ENCODE measurements at regions not wholly inside any gene's neighbourhood (a gene's known extent, or its start where the extent isn't known, plus 50 kb on each side); places are given as distances from the start of the nearest gene placed in this dataset.
"Not testable (repeated sequence)": the region's sequence is repeated elsewhere in the genome, so short reads cannot be mapped to it uniquely, and the experiment has no call there.

DNA sequence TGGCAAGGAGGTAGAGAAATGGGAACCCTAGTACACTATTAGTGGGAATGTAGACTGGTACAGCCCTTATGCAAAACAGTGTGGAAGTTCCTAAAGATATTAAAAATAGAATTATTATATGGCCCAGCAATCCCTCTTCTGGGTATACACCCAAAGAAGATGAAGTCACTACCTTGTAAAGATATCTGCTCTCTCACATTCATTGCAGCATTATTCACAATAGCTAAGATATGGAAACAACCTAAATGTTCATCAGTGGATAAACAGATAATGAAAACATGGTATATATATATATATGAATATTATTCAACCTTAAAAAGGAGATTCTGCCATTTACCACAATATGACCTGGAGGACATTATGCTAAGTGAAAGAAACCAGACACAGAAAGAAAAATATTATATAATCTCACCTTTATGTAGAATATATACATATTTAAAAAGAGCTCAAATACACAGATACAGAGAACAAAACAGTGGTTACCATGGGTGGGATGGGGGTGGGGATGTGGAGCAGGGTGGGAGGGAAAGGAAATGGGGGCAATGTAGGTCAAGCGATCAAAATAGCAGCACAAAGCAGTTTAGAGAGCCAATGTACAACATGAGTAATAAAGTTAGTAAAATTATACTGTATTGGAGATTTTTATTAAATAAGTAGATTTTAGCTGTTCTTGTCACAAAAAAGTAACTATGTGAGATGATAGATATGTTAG lies 138.6 kb downstream of the SPRY1 start:
- H3K36me3 Mint-ChIP-seq (ENCODE audit: insufficient read depth): no peaks in the 10 kb centered on the region
- H3K27ac Mint-ChIP-seq: peak overlapping the region; percentile 55 to 59
- H3K4me1 Mint-ChIP-seq (ENCODE audit: low read depth in 2 of 2): peaks cover 0 to 8% of the 10 kb centered on the region in 2 donors
- DNase-seq (no peak), ATAC-seq (replicated peaks) (peak; percentile 82)
- H3K9me3 Mint-ChIP-seq: no peaks in the 10 kb centered on the region
- no peaks in the 10 kb centered on the region for H3K27me3 Mint-ChIP-seq
- no peak overlapping the region for H3K4me3 Mint-ChIP-seq

GRCh38 chr4:123536225-123536624 lies 139.6 kb downstream of the SPRY1 start:
- H3K27ac Mint-ChIP-seq: peak overlapping the region; percentile 55 to 59
- no peaks in the 10 kb centered on the region for H3K9me3 Mint-ChIP-seq
- peak; percentile 50 for ATAC-seq (replicated peaks)
- peak overlapping the region in 1 of 2 donors; percentile 38 for H3K4me3 Mint-ChIP-seq
- no peaks in the 10 kb centered on the region for H3K27me3 Mint-ChIP-seq
- no peaks in the 10 kb centered on the region for H3K36me3 Mint-ChIP-seq (ENCODE audit: insufficient read depth)
- no peak for DNase-seq
- H3K4me1 Mint-ChIP-seq (ENCODE audit: low read depth in 2 of 2): peaks cover 0 to 8% of the 10 kb centered on the region in 2 donors

GRCh38 chr4:123537906-123538402 lies 141.4 kb downstream of the SPRY1 start:
- H3K27me3 Mint-ChIP-seq; H3K4me1 Mint-ChIP-seq (ENCODE audit: low read depth in 2 of 2); ATAC-seq (replicated peaks); DNase-seq; H3K36me3 Mint-ChIP-seq (ENCODE audit: insufficient read depth); H3K9me3 Mint-ChIP-seq; H3K4me3 Mint-ChIP-seq; H3K27ac Mint-ChIP-seq: not testable (repeated sequence)

GRCh38 chr4:123545667-123546572 lies 149.3 kb downstream of the SPRY1 start:
- H3K36me3 Mint-ChIP-seq (ENCODE audit: insufficient read depth): no peaks in the 10 kb centered on the region
- peaks cover 0 to 4% of the 10 kb centered on the region in 2 donors for H3K27me3 Mint-ChIP-seq
- DNase-seq (no peak), ATAC-seq (replicated peaks) (no peak)
- H3K4me3 Mint-ChIP-seq: no peak overlapping the region
- H3K27ac Mint-ChIP-seq: no peak overlapping the region
- H3K9me3 Mint-ChIP-seq: no peaks in the 10 kb centered on the region
- H3K4me1 Mint-ChIP-seq (ENCODE audit: low read depth in 2 of 2): no peaks in the 10 kb centered on the region

- H3K4me3 Mint-ChIP-seq: no peak overlapping the region
- ATAC-seq (replicated peaks): no peak
- H3K4me1 Mint-ChIP-seq (ENCODE audit: low read depth in 2 of 2): no peaks in the 10 kb centered on the region
- DNase-seq: no peak
- H3K36me3 Mint-ChIP-seq (ENCODE audit: insufficient read depth): no peaks in the 10 kb centered on the region
- H3K9me3 Mint-ChIP-seq: no peaks in the 10 kb centered on the region
- no peak overlapping the region for H3K27ac Mint-ChIP-seq
- H3K27me3 Mint-ChIP-seq: peaks cover 0 to 4% of the 10 kb centered on the region in 2 donors
These were observed 150.0 kb downstream of the SPRY1 start for GRCh38 chr4:123546573-123547060.

DNA sequence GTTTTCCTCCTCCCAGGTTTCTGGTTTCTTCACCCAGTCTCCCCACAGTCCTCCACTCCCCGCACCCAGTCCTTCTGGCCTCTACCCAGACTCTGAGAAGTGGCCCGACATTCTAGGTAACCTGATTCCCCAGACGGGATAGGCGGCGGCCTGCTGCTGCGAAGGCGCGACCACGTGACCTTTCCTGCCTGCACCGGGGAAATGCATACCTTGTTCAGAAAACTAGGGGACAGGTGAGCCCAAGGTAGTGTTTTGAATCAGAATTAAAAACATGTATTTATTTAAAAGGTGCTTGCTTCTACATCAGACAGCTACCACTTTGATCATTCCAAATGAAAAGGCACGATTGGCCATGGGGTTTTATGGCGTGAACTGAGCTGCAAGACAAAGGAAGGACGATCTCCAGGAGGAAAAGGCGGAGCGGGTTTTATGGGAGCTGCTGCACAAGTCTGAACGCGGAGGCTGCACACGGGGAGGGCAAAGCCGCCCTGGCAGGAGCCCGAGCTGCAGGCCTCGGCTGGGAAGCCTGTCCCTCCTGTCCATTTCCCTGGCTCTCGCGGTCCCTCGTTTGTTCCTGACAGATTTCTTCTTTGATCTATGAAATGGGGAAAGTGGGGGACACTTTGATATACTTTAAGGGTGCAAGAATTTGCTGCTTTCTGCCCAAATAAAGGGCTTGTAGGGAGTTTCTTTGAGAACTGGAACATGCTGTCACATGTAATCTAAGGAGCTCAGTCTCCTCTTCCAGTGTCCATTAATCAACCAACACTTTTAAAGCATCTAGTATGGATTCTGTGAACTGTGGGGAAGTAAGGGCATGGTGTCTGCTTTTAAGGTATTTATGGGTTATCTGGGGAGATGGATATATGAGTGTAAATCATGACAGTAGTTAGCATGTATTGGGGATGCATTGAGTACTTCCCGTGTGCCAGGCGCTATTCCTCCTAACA lies 150.9 kb downstream of the SPRY1 start:
- DNase-seq: no peak
- Mint-ChIP-seq H3K9me3 (no peaks in the 10 kb centered on the region), H3K27ac (no peak overlapping the region), H3K4me1 (ENCODE audit: low read depth in 2 of 2) (no peaks in the 10 kb centered on the region), H3K36me3 (ENCODE audit: insufficient read depth) (no peaks in the 10 kb centered on the region), H3K4me3 (no peak overlapping the region), H3K27me3 (peaks cover 0 to 4% of the 10 kb centered on the region in 2 donors)
- no peak for ATAC-seq (replicated peaks)

DNA sequence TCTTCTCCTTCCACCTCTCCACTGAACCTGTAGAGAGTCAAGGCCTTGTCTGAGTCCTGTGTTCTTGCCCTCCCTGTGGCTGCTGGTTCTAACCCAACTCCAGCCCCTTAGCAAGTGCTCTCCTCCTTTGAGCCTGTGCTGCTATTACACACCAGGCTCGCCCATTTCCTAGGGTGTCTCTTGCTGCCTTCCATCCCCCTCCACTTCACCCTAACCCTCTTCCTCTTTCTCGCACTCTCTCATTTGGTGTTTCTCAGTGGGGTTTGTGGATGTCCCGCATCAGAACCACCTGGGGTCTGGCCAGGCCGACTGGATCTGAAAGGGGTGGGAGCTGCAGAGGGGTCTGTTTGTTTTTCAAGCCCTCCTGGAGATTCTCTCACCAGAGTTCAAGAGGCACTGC lies 156.7 kb downstream of the SPRY1 start:
- H3K4me1 Mint-ChIP-seq (ENCODE audit: low read depth in 2 of 2): no peaks in the 10 kb centered on the region
- DNase-seq (no peak), ATAC-seq (replicated peaks) (no peak)
- H3K9me3 Mint-ChIP-seq: no peaks in the 10 kb centered on the region
- H3K36me3 Mint-ChIP-seq (ENCODE audit: insufficient read depth): no peaks in the 10 kb centered on the region
- no peaks in the 10 kb centered on the region for H3K27me3 Mint-ChIP-seq
- no peak overlapping the region for H3K27ac Mint-ChIP-seq
- no peak overlapping the region for H3K4me3 Mint-ChIP-seq

- ATAC-seq (replicated peaks) (no peak), DNase-seq (no peak)
- H3K36me3 Mint-ChIP-seq (ENCODE audit: insufficient read depth): no peaks in the 10 kb centered on the region
- no peaks in the 10 kb centered on the region for H3K27me3 Mint-ChIP-seq
- no peak overlapping the region for H3K27ac Mint-ChIP-seq
- no peaks in the 10 kb centered on the region for H3K4me1 Mint-ChIP-seq (ENCODE audit: low read depth in 2 of 2)
- no peaks in the 10 kb centered on the region for H3K9me3 Mint-ChIP-seq
- H3K4me3 Mint-ChIP-seq: no peak overlapping the region
These were observed 157.4 kb downstream of the SPRY1 start for GRCh38 chr4:123553733-123554637.

GRCh38 chr4:123554801-123555232 lies 158.2 kb downstream of the SPRY1 start:
- Mint-ChIP-seq H3K4me3 (no peak overlapping the region), H3K27me3 (no peaks in the 10 kb centered on the region), H3K4me1 (ENCODE audit: low read depth in 2 of 2) (no peaks in the 10 kb centered on the region), H3K36me3 (ENCODE audit: insufficient read depth) (no peaks in the 10 kb centered on the region), H3K27ac (no peak overlapping the region), H3K9me3 (no peaks in the 10 kb centered on the region)
- DNase-seq: no peak
- ATAC-seq (replicated peaks): no peak

DNA sequence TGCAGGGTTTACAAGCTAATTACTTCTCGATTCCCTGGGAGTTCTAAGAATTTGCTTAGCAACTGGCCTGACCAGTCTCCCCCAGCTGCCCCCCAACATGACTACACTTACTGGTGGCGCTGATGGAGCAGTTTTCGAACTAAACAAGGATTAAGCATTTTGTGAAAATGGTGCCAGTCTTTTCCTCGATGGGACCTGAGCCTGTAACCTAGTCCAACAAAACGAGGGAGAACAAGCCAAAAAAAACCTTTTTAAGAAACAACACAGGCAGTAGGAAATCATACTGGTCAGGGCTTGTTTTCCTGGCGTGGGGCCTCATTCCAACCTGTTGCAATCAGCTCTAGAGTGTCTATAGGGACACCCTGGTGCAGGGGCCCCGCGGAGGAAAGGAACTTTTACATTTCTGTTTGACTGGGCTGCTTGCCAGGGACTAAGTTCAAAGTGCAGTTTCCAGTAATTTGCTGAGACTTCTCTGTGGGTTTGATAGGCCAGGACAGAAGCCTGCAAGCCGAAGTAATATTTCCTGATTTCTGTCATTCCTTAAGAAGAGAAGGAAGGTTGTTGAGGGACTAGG lies 158.7 kb downstream of the SPRY1 start:
- H3K9me3 Mint-ChIP-seq: no peaks in the 10 kb centered on the region
- no peaks in the 10 kb centered on the region for H3K27me3 Mint-ChIP-seq
- ATAC-seq (replicated peaks): no peak
- no peaks in the 10 kb centered on the region for H3K36me3 Mint-ChIP-seq (ENCODE audit: insufficient read depth)
- no peak overlapping the region for H3K27ac Mint-ChIP-seq
- H3K4me3 Mint-ChIP-seq: no peak overlapping the region
- H3K4me1 Mint-ChIP-seq (ENCODE audit: low read depth in 2 of 2): no peaks in the 10 kb centered on the region
- DNase-seq: no peak

GRCh38 chr4:123555807-123556273 lies 159.2 kb downstream of the SPRY1 start:
- ATAC-seq (replicated peaks) (no peak), DNase-seq (no peak)
- no peak overlapping the region for H3K4me3 Mint-ChIP-seq
- H3K27me3 Mint-ChIP-seq: no peaks in the 10 kb centered on the region
- H3K36me3 Mint-ChIP-seq (ENCODE audit: insufficient read depth): no peaks in the 10 kb centered on the region
- no peak overlapping the region for H3K27ac Mint-ChIP-seq
- H3K9me3 Mint-ChIP-seq: no peaks in the 10 kb centered on the region
- H3K4me1 Mint-ChIP-seq (ENCODE audit: low read depth in 2 of 2): no peaks in the 10 kb centered on the region

- Mint-ChIP-seq H3K27ac (no peak overlapping the region), H3K36me3 (ENCODE audit: insufficient read depth) (no peaks in the 10 kb centered on the region), H3K4me3 (no peak overlapping the region), H3K4me1 (ENCODE audit: low read depth in 2 of 2) (no peaks in the 10 kb centered on the region), H3K9me3 (no peaks in the 10 kb centered on the region), H3K27me3 (no peaks in the 10 kb centered on the region)
- ATAC-seq (replicated peaks) (no peak), DNase-seq (no peak)
These were observed 159.9 kb downstream of the SPRY1 start for GRCh38 chr4:123556526-123556925.
